Hepatocyte (in vitro differentiated cells): ENCODE measurements at regions not wholly inside any gene's neighbourhood (a gene's known extent, or its start where the extent isn't known, plus 50 kb on each side); places are given as distances from the start of the nearest gene placed in this dataset.

Experiments used
- CTCF ChIP-seq: fragments of 200-600 bp; sonication (generic); IDR thresholded peaks from 2 replicates; pipeline ENCODE4 v1.5.1; 2016; ENCODE audit warnings: antibody characterized with exemption, mild to moderate bottlenecking; ENCODE audit not compliant: poor library complexity
- EZH2 ChIP-seq: fragments of 200-600 bp; sonication (generic); IDR thresholded peaks from 2 replicates; pipeline ENCODE4 v1.6.1; 2016; ENCODE audit warnings: antibody characterized with exemption, mild to moderate bottlenecking, borderline replicate concordance

GRCh38 chr19:29001141-29001581, 211.8 kb downstream of the UQCRFS1 start:
- no peak for TF ChIP-seq CTCF
- no peak for TF ChIP-seq EZH2
